ENCODE measurements at regions not wholly inside any gene's neighbourhood (a gene's known extent, or its start where the extent isn't known, plus 50 kb on each side); places are given as distances from the start of the nearest gene placed in this dataset.

- no peaks in the 10 kb centered on the region for H3K36me3 Mint-ChIP-seq
- H3K27me3 Mint-ChIP-seq (ENCODE audit: low read depth), result peaks cover 75% of the 10 kb centered on the region
- no peak for DNase-seq (ENCODE audit: low spot score in 2 of 2, unreplicated experiment in 2 of 2)
- no peak overlapping the region for H3K27ac Mint-ChIP-seq
- no peak overlapping the region for H3K4me3 Mint-ChIP-seq
- H3K9me3 Mint-ChIP-seq, result no peaks in the 10 kb centered on the region
- H3K4me1 Mint-ChIP-seq, result peaks cover 15% of the 10 kb centered on the region
- TF ChIP-seq, protein P1, sequence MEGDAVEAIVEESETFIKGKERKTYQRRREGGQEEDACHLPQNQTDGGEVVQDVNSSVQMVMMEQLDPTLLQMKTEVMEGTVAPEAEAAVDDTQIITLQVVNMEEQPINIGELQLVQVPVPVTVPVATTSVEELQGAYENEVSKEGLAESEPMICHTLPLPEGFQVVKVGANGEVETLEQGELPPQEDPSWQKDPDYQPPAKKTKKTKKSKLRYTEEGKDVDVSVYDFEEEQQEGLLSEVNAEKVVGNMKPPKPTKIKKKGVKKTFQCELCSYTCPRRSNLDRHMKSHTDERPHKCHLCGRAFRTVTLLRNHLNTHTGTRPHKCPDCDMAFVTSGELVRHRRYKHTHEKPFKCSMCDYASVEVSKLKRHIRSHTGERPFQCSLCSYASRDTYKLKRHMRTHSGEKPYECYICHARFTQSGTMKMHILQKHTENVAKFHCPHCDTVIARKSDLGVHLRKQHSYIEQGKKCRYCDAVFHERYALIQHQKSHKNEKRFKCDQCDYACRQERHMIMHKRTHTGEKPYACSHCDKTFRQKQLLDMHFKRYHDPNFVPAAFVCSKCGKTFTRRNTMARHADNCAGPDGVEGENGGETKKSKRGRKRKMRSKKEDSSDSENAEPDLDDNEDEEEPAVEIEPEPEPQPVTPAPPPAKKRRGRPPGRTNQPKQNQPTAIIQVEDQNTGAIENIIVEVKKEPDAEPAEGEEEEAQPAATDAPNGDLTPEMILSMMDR (IDR thresholded peaks at IDR 0.05; ENCODE audit: unreplicated experiment), result no peak
These were observed 131.0 kb downstream of the MRM1 start for GRCh38 chr17:36732351-36732750.

DNA sequence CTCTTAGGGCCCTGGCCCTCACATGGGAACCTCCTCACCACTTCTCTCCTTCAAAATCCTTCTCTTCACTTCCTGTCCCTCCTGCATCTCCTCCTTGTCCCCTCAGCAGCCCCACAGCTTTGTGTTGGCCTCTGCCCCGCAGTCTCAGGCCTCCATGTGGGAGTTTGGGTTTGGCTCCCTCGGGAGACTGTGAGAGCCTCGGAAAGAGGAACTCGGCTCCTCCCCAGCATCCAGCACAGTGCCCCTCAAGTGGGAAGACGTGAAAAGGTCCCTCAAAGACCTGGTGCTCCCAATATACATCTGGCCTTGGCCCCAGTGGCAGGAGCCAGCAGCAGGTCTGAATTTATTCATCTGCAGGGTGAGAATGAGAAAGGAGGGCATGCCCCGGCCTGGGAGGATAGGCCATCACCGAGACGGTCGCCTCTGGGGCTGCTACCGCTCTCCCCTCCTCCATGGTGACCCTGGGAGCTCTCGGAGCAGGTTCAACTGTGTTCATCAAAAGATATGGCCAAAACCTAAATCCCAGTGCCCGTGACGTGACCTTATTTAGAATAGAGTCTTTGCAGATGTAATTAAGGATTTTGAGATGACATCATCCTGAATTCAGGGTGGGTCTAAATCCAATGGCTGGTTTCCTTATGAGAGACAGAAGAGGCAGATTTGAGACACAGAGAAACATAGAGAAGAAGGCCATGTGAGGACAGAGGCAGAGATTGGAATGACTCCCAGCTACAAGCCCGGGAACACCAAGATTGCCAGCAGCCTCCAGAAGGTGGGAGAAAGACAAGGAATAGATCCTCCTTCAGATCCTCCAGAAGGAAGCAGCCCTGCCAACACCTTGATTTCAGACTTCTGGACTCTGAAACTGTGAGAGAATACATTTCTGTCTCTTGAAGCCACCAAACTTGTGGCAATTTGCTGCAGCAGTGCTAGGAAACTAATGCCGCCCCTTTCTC lies 135.1 kb downstream of the MRM1 start:
- TF ChIP-seq, protein P1 (IDR thresholded peaks at IDR 0.05; ENCODE audit: unreplicated experiment), result no peak
- Mint-ChIP-seq H3K9me3 (no peaks in the 10 kb centered on the region), H3K4me3 (no peak overlapping the region), H3K27ac (no peak overlapping the region), H3K36me3 (no peaks in the 10 kb centered on the region), H3K4me1 (no peaks in the 10 kb centered on the region), H3K27me3 (ENCODE audit: low read depth) (peaks cover 69% of the 10 kb centered on the region)
- DNase-seq (ENCODE audit: low spot score in 2 of 2, unreplicated experiment in 2 of 2), result no peak

DNA sequence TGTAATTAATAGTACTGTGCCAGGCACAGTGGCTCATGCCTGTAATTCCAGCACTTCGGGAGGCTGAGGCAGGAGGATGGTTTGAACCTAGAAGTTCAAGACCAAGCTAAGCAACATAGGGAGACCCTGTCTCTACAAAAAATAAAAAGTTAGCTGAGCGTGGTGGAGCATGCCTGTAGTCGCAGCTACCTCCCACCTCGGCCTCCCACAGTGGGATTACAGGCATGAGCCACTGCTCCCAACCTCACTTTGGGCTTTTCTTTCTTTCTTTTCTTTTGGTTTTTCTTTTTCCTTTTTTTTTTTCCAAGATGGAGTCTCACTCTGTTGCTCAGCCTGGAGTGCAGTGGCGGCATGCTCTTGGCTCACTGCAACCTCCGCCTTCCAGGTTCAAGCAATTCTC lies 137.8 kb downstream of the MRM1 start:
- TF ChIP-seq, protein P1 (IDR thresholded peaks at IDR 0.05; ENCODE audit: unreplicated experiment), result no peak
- H3K36me3 Mint-ChIP-seq, result no peaks in the 10 kb centered on the region
- peaks cover 4% of the 10 kb centered on the region for H3K9me3 Mint-ChIP-seq
- H3K27me3 Mint-ChIP-seq (ENCODE audit: low read depth), result peaks cover 52% of the 10 kb centered on the region
- no peak for DNase-seq (ENCODE audit: low spot score in 2 of 2, unreplicated experiment in 2 of 2)
- no peak overlapping the region for H3K27ac Mint-ChIP-seq
- H3K4me1 Mint-ChIP-seq, result no peaks in the 10 kb centered on the region
- H3K4me3 Mint-ChIP-seq, result no peak overlapping the region

- Mint-ChIP-seq H3K27ac (no peak overlapping the region), H3K36me3 (no peaks in the 10 kb centered on the region), H3K9me3 (peaks cover 9% of the 10 kb centered on the region), H3K4me3 (no peak overlapping the region), H3K4me1 (no peaks in the 10 kb centered on the region), H3K27me3 (ENCODE audit: low read depth) (peaks cover 50% of the 10 kb centered on the region)
- TF ChIP-seq, protein P1 (IDR thresholded peaks at IDR 0.05; ENCODE audit: unreplicated experiment), result no peak
- DNase-seq (ENCODE audit: low spot score in 2 of 2, unreplicated experiment in 2 of 2), result no peak
These were observed 138.8 kb downstream of the MRM1 start for GRCh38 chr17:36740157-36740556.

- Mint-ChIP-seq H3K4me3 (no peak overlapping the region), H3K27ac (no peak overlapping the region), H3K36me3 (no peaks in the 10 kb centered on the region), H3K4me1 (no peaks in the 10 kb centered on the region), H3K9me3 (peaks cover 9% of the 10 kb centered on the region), H3K27me3 (ENCODE audit: low read depth) (peaks cover 50% of the 10 kb centered on the region)
- no peak for DNase-seq (ENCODE audit: low spot score in 2 of 2, unreplicated experiment in 2 of 2)
- TF ChIP-seq, protein P1 (IDR thresholded peaks at IDR 0.05; ENCODE audit: unreplicated experiment), result no peak
These were observed 139.9 kb downstream of the MRM1 start for GRCh38 chr17:36741019-36741902.

All from mesothelial cell of epicardium (in vitro differentiated cells).